Kidney (tissue), 13 donors: ENCODE measurements at regions not wholly inside any gene's neighbourhood (a gene's known extent, or its start where the extent isn't known, plus 50 kb on each side); places are given as distances from the start of the nearest gene placed in this dataset.

Source experiments
- DNase-seq, 5 donors: peaks; one replicate each; pipeline ENCODE4 v3.0.0-alpha.2; 2013 to 2020
- FAIRE-seq: peaks from 2 replicates; lab custom pipeline; 2012; peaks lifted over from hg19 to GRCh38; lab: Jason Lieb, UNC
- H3K27ac ChIP-seq, 2 donors: one replicate each; pipeline ENCODE4 v1.7.0; 2013; ENCODE audit warnings: low read depth in 2 of 2, low read length in 2 of 2, inconsistent platforms in 1 of 2
- H3K27me3 ChIP-seq: one replicate; pipeline ENCODE4 v1.7.1; 2013; ENCODE audit warnings: low read length, inconsistent platforms; ENCODE audit not compliant: control insufficient read depth, insufficient read depth
- H3K36me3 ChIP-seq, 3 donors: one replicate each; pipeline versions ENCODE4 v1.7.0 to v1.7.1; 2013; ENCODE audit warnings: low read length in 3 of 3, control low read depth in 1 of 3, inconsistent platforms in 1 of 3; ENCODE audit not compliant: insufficient read depth in 3 of 3, control insufficient read depth in 2 of 3
- H3K4me1 ChIP-seq, 3 donors: one replicate each; pipeline versions ENCODE4 v1.7.0 to v1.7.1; 2013; ENCODE audit warnings: low read length in 3 of 3, inconsistent platforms in 1 of 3, low read depth in 1 of 3; ENCODE audit not compliant: control insufficient read depth in 2 of 3, insufficient read depth in 2 of 3
- H3K4me3 ChIP-seq, 3 donors: one replicate each; pipeline versions ENCODE4 v1.7.0 to v1.8.1; 2013; ENCODE audit warnings: low read length in 3 of 3, control low read depth in 1 of 3, inconsistent platforms in 1 of 3
- H3K9ac ChIP-seq, 3 donors: one replicate each; pipeline versions ENCODE4 v1.7.0 to v1.7.1; 2013; ENCODE audit warnings: low read length in 3 of 3, control low read depth in 1 of 3, inconsistent platforms in 1 of 3
- H3K9me3 ChIP-seq, 3 donors: one replicate each; pipeline versions ENCODE4 v1.7.0 to v1.7.1; 2013; ENCODE audit warnings: low read length in 3 of 3, control low read depth in 1 of 3, inconsistent platforms in 1 of 3; ENCODE audit not compliant: control insufficient read depth in 2 of 3, insufficient read depth in 1 of 3
- intact Hi-C: fragments of 100-400 bp; cut with DNase I; formaldehyde crosslinking; loops from one replicate; pipeline ENCODE4 v1.11.1; 2022
- TF ChIP-seq, protein P1 (sequence below): IDR thresholded peaks from 3 replicates; pipeline ENCODE4 v1.5.1; 2012; ENCODE audit warnings: mild to moderate bottlenecking, moderate library complexity, borderline replicate concordance; ENCODE audit not compliant: insufficient read depth; ENCODE audit errors: extremely low read depth
- donor health status: control.
- donor health status: control.
- donor health status: control.
- donor health status: control.
- donor health status: control.
- donor health status: DM: yes; HTN: yes; CAD: no.
- donor health status: Normal renal cell carcinoma (clear cell type).

DNA sequence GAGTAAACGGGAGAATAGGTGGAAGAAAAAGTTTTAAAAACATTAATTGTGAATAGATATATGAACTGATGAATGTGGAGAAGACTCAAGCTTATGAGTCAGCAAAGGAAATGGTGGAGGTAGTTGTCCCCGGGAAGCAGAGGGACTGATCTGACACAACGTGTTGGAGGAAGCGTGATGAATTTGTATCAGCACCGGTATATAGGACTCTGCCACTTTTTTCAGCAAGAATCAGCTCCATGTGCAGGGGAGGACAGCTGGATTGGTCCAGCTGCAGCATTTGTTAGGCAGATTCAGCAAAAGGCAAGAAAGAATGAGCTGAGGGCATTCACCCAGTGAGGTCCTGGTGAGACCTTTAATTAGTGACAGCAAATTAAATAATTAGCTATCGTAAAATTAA is 276.0 kb downstream of the TENT4A start:
- Histone ChIP-seq H3K9ac (no peak overlapping the region), H3K27ac (no peak overlapping the region), H3K27me3 (no peaks in the 10 kb centered on the region), H3K4me3 (no peak overlapping the region), H3K9me3 (no peaks in the 10 kb centered on the region), H3K36me3 (no peaks in the 10 kb centered on the region), H3K4me1 (no peaks in the 10 kb centered on the region)
- DNase-seq: no peak
- intact Hi-C loops: no loop called here
- no peak for FAIRE-seq
- TF ChIP-seq, protein P1, sequence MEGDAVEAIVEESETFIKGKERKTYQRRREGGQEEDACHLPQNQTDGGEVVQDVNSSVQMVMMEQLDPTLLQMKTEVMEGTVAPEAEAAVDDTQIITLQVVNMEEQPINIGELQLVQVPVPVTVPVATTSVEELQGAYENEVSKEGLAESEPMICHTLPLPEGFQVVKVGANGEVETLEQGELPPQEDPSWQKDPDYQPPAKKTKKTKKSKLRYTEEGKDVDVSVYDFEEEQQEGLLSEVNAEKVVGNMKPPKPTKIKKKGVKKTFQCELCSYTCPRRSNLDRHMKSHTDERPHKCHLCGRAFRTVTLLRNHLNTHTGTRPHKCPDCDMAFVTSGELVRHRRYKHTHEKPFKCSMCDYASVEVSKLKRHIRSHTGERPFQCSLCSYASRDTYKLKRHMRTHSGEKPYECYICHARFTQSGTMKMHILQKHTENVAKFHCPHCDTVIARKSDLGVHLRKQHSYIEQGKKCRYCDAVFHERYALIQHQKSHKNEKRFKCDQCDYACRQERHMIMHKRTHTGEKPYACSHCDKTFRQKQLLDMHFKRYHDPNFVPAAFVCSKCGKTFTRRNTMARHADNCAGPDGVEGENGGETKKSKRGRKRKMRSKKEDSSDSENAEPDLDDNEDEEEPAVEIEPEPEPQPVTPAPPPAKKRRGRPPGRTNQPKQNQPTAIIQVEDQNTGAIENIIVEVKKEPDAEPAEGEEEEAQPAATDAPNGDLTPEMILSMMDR: no peak

DNA sequence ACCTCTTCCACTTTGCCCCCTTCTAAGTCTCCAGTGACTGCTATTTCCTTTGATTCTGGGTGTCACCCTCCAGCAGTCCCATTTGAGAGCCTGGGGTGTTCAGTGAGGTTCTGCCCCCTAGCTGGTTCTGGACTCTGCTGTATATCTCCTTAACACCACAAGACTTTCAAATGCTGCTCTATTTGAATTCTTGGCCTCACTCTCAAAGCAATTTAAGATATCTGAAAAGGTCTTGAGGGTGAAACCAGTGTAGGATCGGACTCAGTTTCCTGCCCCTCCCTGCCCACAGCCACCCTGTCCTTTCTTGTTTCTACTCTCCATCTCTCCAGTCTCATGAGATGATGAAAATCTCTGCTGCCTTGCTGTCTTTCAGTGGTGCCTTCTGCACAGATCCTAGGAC is 280.9 kb downstream of the TENT4A start:
- Histone ChIP-seq H3K27me3 (no peaks in the 10 kb centered on the region), H3K27ac (no peak overlapping the region), H3K4me3 (no peak overlapping the region), H3K9ac (no peak overlapping the region), H3K36me3 (no peaks in the 10 kb centered on the region), H3K4me1 (no peaks in the 10 kb centered on the region), H3K9me3 (no peaks in the 10 kb centered on the region)
- intact Hi-C loops: no loop called here
- FAIRE-seq: no peak
- TF ChIP-seq, protein P1: no peak
- DNase-seq: no peak

DNA sequence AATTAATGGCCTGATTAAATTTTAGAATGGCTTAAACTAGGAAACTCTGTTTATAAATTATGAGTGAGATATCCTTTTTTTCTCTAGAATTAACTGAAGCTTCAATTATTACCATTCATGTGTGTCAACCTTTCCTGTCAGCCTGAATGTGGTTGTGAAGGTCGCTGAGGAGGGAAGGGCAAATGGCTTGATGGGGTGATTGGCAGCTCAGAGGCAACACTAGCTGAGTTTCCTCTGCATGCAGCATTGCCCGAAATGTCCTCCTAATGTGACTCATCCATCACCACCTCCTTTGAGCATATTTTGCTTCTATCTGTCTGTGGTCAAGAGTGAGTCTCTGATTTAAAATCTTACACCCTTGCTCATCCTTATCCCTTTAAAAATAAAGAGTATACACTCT is 281.9 kb downstream of the TENT4A start:
- no peak for DNase-seq
- Histone ChIP-seq H3K9me3 (no peaks in the 10 kb centered on the region), H3K27ac (no peak overlapping the region), H3K4me3 (no peak overlapping the region), H3K27me3 (no peaks in the 10 kb centered on the region), H3K9ac (no peak overlapping the region), H3K36me3 (no peaks in the 10 kb centered on the region), H3K4me1 (no peaks in the 10 kb centered on the region)
- intact Hi-C loops: no loop called here
- FAIRE-seq: no peak
- TF ChIP-seq, protein P1: no peak

DNA sequence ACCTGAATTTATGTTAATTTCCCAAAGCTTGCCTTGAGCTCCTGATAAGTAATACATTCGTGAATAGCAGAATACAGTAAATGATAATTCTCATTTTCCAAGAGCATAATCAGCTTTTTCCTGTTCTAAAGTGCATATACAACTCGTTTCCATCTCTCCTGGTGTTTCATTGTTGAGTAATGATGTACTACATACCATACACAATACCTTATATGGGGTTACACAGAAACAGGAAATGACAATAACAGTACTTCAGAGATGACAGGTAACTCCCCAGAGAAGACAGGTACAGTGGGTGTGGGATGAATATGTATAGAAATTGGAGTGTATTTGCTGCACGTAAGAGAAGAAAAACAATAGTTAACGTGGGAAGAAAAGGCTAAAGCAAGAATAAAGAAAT is 287.1 kb downstream of the TENT4A start:
- intact Hi-C loops: no loop called here
- Histone ChIP-seq H3K9ac (no peak overlapping the region), H3K27ac (no peak overlapping the region), H3K27me3 (no peaks in the 10 kb centered on the region), H3K9me3 (no peaks in the 10 kb centered on the region), H3K4me1 (no peaks in the 10 kb centered on the region), H3K4me3 (no peak overlapping the region), H3K36me3 (no peaks in the 10 kb centered on the region)
- FAIRE-seq (no peak), DNase-seq (no peak)
- TF ChIP-seq, protein P1: no peak
